Prostate gland (tissue), 2 donors: ENCODE measurements at regions not wholly inside any gene's neighbourhood (a gene's known extent, or its start where the extent isn't known, plus 50 kb on each side); places are given as distances from the start of the nearest gene placed in this dataset.

Experiments
- CTCF ChIP-seq, 4 experiments: fragments of 200-600 bp in 2 of 4; fragments of 450-650 bp in 2 of 4; sonication (generic) in 2 of 4; IDR thresholded peaks; 1 replicate in 3 of 4; 2 replicates in 1 of 4; pipeline ENCODE4 v1.5.1; 2016 to 2019; ENCODE audit warnings: antibody characterized with exemption in 4 of 4, mild to moderate bottlenecking in 2 of 4, moderate library complexity in 2 of 4
- POLR2AphosphoS5 ChIP-seq: sonication (generic); formaldehyde crosslinking; IDR thresholded peaks from one replicate; pipeline ENCODE4 v1.6.1; 2017; ENCODE audit warnings: antibody characterized with exemption

GRCh38 chr18:78780719-78781600, 198.7 kb upstream of the SALL3 start:
- TF ChIP-seq POLR2AphosphoS5 (no peak), CTCF (IDR thresholded peaks at IDR 0.05) (no peak)
